ENCODE measurements at regions not wholly inside any gene's neighbourhood (a gene's known extent, or its start where the extent isn't known, plus 50 kb on each side); places are given as distances from the start of the nearest gene placed in this dataset.
"Not testable (repeated sequence)": the region's sequence is repeated elsewhere in the genome, so short reads cannot be mapped to it uniquely, and the experiment has no call there.

DNA sequence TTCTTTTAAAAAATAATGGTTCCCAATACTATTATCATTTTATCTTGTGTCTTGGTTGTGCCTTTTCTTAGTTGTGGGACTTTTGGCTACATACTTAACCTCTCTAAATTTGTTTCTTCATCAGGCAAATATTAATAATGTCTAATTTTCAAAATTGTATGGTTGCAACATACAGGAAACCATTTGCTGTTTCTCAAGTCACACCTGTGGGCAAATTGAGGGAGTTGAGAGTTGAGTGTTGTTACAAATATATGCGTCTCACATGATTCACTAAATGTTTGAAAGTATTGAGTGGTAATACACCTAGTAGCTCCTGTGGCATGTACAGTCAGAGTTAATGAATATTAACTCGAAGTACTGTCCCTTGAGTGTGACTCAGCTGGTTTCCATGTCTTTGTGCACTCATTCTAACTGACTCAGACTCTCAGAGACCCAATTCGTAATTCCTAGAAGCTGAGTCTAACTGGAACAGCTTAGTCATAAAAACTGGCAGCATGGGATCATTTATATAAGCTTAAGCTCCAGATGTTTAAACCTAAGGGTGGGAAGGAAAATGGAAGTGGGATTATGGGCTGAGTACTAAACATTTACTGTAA lies 802.4 kb downstream of the TRIML1 start:
- H3K27me3 Mint-ChIP-seq, result no peaks in the 10 kb centered on the region
- peaks cover 19% of the 10 kb centered on the region for H3K9me3 Mint-ChIP-seq
- H3K36me3 Mint-ChIP-seq (ENCODE audit: low read depth), result no peaks in the 10 kb centered on the region
- no peaks in the 10 kb centered on the region for H3K4me1 Mint-ChIP-seq (ENCODE audit: low read depth)
- H3K4me3 Mint-ChIP-seq, result no peak overlapping the region
- no peak overlapping the region for H3K27ac Mint-ChIP-seq
- DNase-seq, result no peak

DNA sequence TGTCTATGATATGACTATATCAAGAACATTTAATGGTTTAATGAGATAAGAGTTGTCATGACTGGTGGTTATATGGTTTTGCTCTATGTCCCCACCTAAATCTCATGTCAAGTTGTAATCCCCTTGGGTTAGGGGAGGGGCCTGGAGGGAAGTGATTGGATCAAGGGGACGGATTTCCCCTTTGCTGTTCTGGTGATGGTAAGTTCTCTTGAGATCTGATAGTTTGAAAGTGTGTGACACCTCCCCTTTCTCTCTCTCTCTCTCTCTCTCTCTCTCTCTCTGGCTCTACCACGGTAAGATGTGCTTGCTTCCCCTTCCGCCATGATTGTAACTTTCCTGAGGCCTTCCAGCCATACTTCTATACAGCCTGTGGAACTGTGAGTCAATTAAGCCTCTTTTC lies 803.4 kb downstream of the TRIML1 start:
- Mint-ChIP-seq H3K27ac (no peak overlapping the region), H3K9me3 (peaks cover 18% of the 10 kb centered on the region), H3K4me1 (ENCODE audit: low read depth) (no peaks in the 10 kb centered on the region), H3K36me3 (ENCODE audit: low read depth) (no peaks in the 10 kb centered on the region), H3K4me3 (no peak overlapping the region), H3K27me3 (no peaks in the 10 kb centered on the region)
- no peak for DNase-seq

DNA sequence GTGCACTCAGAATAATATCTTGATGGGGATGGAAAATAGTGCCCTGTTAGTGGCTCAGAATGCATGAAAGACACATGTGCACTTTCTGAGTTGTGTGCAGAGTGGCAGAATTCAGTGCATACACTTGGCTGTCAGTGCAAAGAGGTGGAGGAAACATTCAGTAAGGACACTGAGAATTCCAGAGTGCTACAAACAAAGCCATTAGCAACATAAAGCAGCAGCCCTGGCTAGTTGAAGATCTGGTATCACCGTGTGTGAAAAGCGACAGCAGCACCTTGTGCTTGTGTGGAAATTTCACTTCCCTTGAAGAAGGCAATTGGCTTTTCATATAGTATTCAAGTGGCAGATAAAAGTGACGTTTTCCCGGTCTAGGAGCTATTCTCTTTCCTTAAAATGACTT lies 810.4 kb downstream of the TRIML1 start:
- peaks cover 21% of the 10 kb centered on the region for H3K9me3 Mint-ChIP-seq
- no peaks in the 10 kb centered on the region for H3K27me3 Mint-ChIP-seq
- DNase-seq, result no peak
- no peaks in the 10 kb centered on the region for H3K36me3 Mint-ChIP-seq (ENCODE audit: low read depth)
- no peak overlapping the region for H3K27ac Mint-ChIP-seq
- no peaks in the 10 kb centered on the region for H3K4me1 Mint-ChIP-seq (ENCODE audit: low read depth)
- no peak overlapping the region for H3K4me3 Mint-ChIP-seq

DNA sequence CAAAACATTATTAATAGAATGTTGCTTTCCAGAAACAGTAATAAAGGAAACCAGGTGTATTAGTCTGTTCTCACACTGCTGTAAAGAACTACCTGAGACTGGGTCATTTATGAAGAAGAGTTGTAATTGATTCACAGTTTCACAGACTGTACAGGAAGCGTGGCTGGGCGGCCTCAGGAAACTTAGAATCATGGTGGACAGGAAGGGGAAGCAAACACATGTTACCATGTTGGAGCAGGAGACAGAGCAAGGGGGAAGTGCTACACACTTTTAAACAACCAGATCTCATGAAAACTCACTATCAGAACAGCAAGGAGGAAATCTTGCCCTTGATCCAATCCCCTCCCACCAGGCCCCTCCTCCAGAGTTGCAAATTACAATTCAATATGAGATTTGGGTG lies 815.8 kb downstream of the TRIML1 start:
- no peak for DNase-seq
- Mint-ChIP-seq H3K9me3 (peaks cover 16% of the 10 kb centered on the region), H3K4me1 (ENCODE audit: low read depth) (no peaks in the 10 kb centered on the region), H3K36me3 (ENCODE audit: low read depth) (no peaks in the 10 kb centered on the region), H3K27ac (no peak overlapping the region), H3K4me3 (no peak overlapping the region), H3K27me3 (no peaks in the 10 kb centered on the region)

DNA sequence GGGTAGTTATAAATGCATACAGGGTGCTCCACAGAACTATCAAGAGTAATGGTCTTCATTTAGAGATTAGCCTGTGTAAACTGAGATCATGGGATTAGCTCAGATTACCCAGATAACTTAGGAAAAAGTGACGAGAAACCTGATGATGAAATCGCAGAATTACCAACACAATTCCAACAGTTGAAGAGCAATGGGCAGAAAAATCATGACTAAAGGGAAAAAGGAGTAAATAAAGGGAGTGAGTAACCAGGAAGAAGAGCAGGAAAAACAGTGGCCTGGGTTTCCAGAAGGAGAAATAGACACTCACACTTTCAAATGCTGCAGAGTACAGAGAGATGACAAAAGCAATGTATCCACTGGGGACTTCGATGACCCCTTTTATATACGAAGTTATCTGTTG lies 817.3 kb downstream of the TRIML1 start:
- Mint-ChIP-seq H3K27me3 (no peaks in the 10 kb centered on the region), H3K9me3 (peaks cover 16% of the 10 kb centered on the region), H3K4me3 (no peak overlapping the region), H3K27ac (no peak overlapping the region), H3K4me1 (ENCODE audit: low read depth) (no peaks in the 10 kb centered on the region), H3K36me3 (ENCODE audit: low read depth) (no peaks in the 10 kb centered on the region)
- DNase-seq, result no peak

DNA sequence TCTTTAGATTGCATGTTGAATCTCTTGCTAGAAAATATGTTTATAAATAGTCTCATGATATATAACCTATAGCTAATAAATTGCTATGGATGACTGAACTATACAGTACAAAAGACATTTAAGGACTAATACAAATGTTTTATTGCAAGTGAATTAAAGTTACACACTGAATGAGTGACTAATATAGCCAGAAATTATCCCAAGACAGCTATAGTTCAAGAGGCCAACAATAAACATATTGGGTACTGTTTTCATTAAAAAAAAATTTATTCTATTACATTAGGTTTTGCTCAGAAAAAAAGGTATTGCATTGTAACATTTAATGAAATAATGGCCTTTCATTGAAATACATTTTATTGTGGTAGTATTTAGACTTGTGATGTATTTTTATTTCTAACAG lies 819.1 kb downstream of the TRIML1 start:
- Mint-ChIP-seq H3K36me3 (ENCODE audit: low read depth) (no peaks in the 10 kb centered on the region), H3K27ac (no peak overlapping the region), H3K4me3 (no peak overlapping the region), H3K9me3 (peaks cover 16% of the 10 kb centered on the region), H3K4me1 (ENCODE audit: low read depth) (no peaks in the 10 kb centered on the region), H3K27me3 (no peaks in the 10 kb centered on the region)
- DNase-seq, result no peak

DNA sequence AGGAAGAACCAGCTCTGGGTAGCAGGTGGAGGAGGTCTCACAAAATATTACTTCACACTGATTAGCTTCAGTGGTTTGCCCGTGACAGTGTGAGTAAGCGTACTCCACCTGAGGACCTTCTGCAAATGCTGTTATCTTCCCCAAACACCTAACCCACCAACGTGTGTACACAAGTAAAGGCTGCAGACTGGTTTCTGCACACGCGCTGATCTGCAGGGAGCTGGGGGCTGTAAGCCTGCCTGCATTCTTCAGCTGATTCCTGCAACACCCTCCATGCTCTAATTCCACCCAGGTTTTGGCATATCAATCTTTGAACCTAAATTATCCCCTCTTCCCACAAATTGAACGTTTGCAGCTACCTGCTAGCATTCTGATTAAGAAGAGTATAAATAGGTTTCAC lies 820.2 kb downstream of the TRIML1 start:
- no peak for DNase-seq
- no peaks in the 10 kb centered on the region for H3K4me1 Mint-ChIP-seq (ENCODE audit: low read depth)
- H3K27me3 Mint-ChIP-seq, result no peaks in the 10 kb centered on the region
- peaks cover 12% of the 10 kb centered on the region for H3K9me3 Mint-ChIP-seq
- no peak overlapping the region for H3K27ac Mint-ChIP-seq
- H3K4me3 Mint-ChIP-seq, result no peak overlapping the region
- no peaks in the 10 kb centered on the region for H3K36me3 Mint-ChIP-seq (ENCODE audit: low read depth)

DNA sequence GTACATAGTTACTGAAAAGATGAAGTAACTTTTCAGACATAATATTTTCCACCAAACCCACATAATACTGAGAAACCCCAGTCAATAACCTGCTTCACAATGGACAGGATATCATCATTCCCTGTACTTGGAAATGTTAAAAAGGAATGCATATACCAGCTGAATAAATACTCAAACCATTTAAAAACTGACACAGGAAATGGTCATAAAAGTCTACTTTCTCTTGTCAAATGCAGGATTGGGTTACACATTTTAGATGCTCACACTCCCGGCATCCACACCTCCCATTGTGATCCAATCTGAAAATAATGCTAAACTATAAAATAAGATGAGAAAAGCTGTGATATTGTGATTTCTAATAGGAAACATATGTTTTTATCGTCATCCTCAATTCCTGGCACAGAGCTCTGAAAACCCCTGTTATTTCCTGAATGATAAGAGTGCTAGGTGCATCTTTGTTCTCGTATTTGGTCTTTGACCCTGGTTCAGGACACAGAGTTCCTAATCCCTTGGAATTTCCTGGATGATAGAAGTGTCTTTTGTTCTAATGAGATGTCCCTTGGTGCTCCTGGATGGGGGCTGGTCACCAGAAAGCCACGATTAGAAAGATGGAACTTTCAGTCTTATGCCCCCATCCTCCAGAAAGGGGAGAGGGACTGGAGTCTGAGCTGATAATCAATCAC lies 821.3 kb downstream of the TRIML1 start:
- Mint-ChIP-seq H3K36me3 (ENCODE audit: low read depth) (no peaks in the 10 kb centered on the region), H3K4me1 (ENCODE audit: low read depth) (no peaks in the 10 kb centered on the region), H3K9me3 (peaks cover 14% of the 10 kb centered on the region), H3K4me3 (no peak overlapping the region), H3K27ac (no peak overlapping the region), H3K27me3 (no peaks in the 10 kb centered on the region)
- DNase-seq, result no peak

DNA sequence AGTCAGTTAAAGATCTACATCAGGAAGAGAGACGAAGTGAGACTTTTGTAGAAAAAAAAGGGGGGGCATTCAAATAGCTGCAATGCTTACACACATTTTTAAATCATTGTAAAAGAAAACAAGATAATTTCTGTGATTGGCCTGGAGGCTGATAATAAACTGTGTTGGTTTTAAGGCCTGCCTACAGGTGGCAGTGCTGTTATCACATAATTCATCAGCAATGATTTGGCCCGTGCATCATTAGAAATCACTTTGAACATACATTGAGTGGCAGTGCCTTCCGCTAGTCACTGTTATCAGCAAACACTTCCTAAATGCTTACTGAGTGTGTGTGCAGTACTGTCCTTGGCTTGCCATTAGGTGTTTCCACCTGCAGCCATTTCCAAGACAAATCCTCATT lies 831.9 kb downstream of the TRIML1 start:
- Mint-ChIP-seq H3K4me3 (no peak overlapping the region), H3K4me1 (ENCODE audit: low read depth) (no peaks in the 10 kb centered on the region), H3K9me3 (peaks cover 14% of the 10 kb centered on the region), H3K36me3 (ENCODE audit: low read depth) (no peaks in the 10 kb centered on the region), H3K27me3 (no peaks in the 10 kb centered on the region), H3K27ac (no peak overlapping the region)
- DNase-seq, result no peak

DNA sequence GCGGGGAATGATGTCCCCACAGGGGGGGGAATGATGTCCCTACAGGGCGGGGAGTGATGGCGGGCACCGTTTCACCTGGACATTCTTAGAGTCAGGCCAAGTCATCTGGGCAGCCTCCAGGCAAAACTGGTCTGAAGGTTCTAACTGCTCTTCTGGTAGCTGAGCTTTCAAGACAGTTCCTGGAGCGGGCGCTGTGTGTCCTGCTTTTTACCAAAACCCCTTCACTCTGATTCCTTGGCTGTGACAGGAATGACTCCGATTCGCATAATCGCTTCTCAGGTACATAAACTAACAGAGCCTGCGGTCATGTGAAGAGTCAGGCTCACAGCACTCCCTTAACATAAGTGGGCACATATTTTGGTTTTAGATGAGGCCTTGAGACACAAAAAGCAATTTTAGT lies 836.0 kb downstream of the TRIML1 start:
- H3K9me3 Mint-ChIP-seq, result peaks cover 3% of the 10 kb centered on the region

DNA sequence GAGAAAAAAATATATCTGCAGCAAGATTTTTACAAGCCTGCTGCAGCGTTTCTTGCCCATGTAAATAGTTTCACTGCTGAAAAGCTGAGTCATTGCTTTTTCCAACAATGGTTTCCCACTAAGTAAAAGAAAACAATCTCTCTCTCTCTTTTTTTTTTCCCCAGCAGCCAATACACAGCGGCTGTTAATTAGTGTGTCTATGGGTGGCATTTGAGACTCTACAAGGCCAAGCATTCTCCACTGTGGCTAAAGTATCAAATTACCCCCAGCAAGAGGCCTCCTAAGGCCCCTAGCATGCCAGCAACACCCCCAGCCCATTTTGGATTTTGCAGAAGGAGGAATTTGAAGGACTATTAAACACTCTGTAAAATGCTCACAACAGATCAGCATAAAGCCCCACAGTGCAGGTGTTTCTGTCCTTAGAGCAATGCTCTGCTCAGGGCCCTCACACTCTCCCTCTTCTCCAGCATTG lies 837.4 kb downstream of the TRIML1 start:
- H3K4me3 Mint-ChIP-seq, result no peak overlapping the region
- DNase-seq, result no peak
- H3K9me3 Mint-ChIP-seq, result peaks cover 2% of the 10 kb centered on the region
- H3K27me3 Mint-ChIP-seq, result no peaks in the 10 kb centered on the region
- no peaks in the 10 kb centered on the region for H3K36me3 Mint-ChIP-seq (ENCODE audit: low read depth)
- no peaks in the 10 kb centered on the region for H3K4me1 Mint-ChIP-seq (ENCODE audit: low read depth)
- H3K27ac Mint-ChIP-seq, result no peak overlapping the region

More for the DNA sequence above, 836.0 kb downstream of the TRIML1 start:
- Mint-ChIP-seq H3K4me3 (no peak overlapping the region), H3K27me3 (no peaks in the 10 kb centered on the region), H3K4me1 (ENCODE audit: low read depth) (no peaks in the 10 kb centered on the region), H3K27ac (no peak overlapping the region), H3K36me3 (ENCODE audit: low read depth) (no peaks in the 10 kb centered on the region)
- DNase-seq, result no peak

DNA sequence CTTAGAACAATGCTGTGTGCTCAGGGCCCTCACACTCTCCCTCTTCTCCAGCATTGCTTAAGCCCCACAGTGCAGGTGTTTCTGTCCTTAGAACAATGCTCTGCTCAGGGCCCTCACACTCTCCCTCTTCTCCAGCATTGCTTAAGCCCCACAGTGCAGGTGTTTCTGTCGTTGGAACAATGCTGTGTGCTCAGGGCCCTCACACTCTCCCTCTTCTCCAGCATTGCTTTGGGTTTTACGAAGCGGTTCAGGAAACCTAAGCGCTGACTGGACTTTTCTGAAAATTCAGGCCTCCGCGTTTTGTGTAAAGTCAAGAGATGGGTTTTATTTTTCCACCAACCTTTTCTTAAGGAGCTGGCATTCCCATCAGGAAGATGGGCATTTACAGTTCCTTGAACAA lies 838.0 kb downstream of the TRIML1 start:
- H3K36me3 Mint-ChIP-seq (ENCODE audit: low read depth); H3K9me3 Mint-ChIP-seq; H3K4me3 Mint-ChIP-seq; H3K27ac Mint-ChIP-seq; DNase-seq; H3K4me1 Mint-ChIP-seq (ENCODE audit: low read depth); H3K27me3 Mint-ChIP-seq: not testable (repeated sequence)

DNA sequence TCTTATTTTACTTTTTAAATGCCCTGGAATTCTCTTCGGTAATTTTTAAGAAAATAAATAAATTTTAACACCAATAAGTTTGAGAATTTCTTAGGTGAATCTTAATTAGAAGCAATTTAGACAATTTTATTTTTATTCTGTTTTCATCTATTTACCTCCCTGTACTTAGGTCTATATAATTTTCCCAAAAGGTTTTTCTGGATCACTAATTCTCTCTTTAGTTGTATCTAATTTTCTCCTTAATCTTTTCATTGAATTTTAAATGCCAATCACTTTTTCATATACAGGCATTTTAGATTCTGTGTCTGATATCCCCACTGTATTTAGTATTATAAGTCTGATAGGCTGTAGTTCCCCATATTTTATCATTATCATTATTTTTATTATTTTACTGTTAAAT lies 845.3 kb downstream of the TRIML1 start:
- H3K4me1 Mint-ChIP-seq (ENCODE audit: low read depth), result no peaks in the 10 kb centered on the region
- H3K36me3 Mint-ChIP-seq (ENCODE audit: low read depth), result no peaks in the 10 kb centered on the region
- no peaks in the 10 kb centered on the region for H3K27me3 Mint-ChIP-seq
- DNase-seq, result no peak
- no peak overlapping the region for H3K4me3 Mint-ChIP-seq
- no peak overlapping the region for H3K27ac Mint-ChIP-seq
- peaks cover 5% of the 10 kb centered on the region for H3K9me3 Mint-ChIP-seq

DNA sequence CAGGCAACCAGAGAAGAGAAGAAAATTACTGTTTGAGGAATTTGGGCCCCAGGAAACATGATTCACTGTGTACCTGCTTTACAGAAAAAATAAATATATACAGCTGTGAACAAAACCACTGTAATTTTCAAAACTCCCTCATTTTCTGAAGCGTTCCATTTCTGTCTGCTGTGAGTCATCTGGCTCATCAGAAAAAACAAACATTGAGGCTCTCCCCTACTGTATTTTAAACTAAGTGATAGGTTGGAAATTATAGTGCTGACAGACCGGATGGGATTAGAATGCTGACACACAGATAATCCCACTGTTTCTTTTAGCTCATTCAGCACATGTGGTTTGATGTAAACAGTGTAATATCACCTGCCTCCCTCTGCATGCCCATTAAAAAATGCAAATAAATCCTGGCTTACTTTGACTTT lies 847.0 kb downstream of the TRIML1 start:
- H3K4me3 Mint-ChIP-seq, result no peak overlapping the region
- H3K27me3 Mint-ChIP-seq, result no peaks in the 10 kb centered on the region
- no peak for DNase-seq

DNA sequence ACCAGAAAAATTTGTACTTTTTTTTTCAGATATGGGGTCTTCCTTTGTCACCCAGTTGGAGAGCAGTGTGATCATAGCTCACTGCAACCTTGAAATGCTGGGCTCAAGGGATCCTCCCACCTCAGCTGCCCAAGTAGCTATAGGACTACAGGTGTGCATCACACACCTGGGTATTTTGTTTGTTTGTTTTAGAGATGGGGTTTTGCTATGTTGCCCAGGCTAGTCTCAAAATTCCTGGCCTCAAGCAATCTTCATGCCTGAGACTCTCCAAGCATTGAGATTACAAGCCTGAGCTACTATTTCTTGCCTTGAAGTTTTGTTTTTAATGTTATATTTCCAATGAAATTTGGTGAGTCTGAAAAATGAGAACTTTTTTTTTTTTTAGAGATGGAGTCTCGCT lies 847.8 kb downstream of the TRIML1 start:
- Mint-ChIP-seq H3K36me3 (ENCODE audit: low read depth) (no peaks in the 10 kb centered on the region), H3K4me3 (no peak overlapping the region), H3K9me3 (peaks cover 5% of the 10 kb centered on the region), H3K4me1 (ENCODE audit: low read depth) (no peaks in the 10 kb centered on the region), H3K27me3 (no peaks in the 10 kb centered on the region), H3K27ac (no peak overlapping the region)
- DNase-seq, result no peak

More for the DNA sequence above, 847.0 kb downstream of the TRIML1 start:
- no peak overlapping the region for H3K27ac Mint-ChIP-seq
- H3K9me3 Mint-ChIP-seq, result peaks cover 5% of the 10 kb centered on the region
- H3K4me1 Mint-ChIP-seq (ENCODE audit: low read depth), result no peaks in the 10 kb centered on the region
- no peaks in the 10 kb centered on the region for H3K36me3 Mint-ChIP-seq (ENCODE audit: low read depth)

Data from activated T-cell treated with anti-CD3 and anti-CD28 coated beads, Interleukin-2, amount 50 U/mL, for 24 hours (primary cell).